Astrocyte (in vitro differentiated cells and primary cell): ENCODE measurements at regions not wholly inside any gene's neighbourhood (a gene's known extent, or its start where the extent isn't known, plus 50 kb on each side); places are given as distances from the start of the nearest gene placed in this dataset.

Experiments used
- EZH2 ChIP-seq: IDR thresholded peaks from 2 replicates; pipeline ENCODE4 v1.6.1; 2012; ENCODE audit warnings: mild to moderate bottlenecking, low read length, inconsistent platforms; ENCODE audit not compliant: insufficient read depth
- TF ChIP-seq, protein P1 (sequence below): IDR thresholded peaks from 2 replicates; pipeline ENCODE4 v1.5.1; 2011; ENCODE audit warnings: low read depth, mild to moderate bottlenecking, inconsistent platforms, low read length, moderate library complexity; ENCODE audit not compliant: insufficient read depth

- TF ChIP-seq, protein P1, sequence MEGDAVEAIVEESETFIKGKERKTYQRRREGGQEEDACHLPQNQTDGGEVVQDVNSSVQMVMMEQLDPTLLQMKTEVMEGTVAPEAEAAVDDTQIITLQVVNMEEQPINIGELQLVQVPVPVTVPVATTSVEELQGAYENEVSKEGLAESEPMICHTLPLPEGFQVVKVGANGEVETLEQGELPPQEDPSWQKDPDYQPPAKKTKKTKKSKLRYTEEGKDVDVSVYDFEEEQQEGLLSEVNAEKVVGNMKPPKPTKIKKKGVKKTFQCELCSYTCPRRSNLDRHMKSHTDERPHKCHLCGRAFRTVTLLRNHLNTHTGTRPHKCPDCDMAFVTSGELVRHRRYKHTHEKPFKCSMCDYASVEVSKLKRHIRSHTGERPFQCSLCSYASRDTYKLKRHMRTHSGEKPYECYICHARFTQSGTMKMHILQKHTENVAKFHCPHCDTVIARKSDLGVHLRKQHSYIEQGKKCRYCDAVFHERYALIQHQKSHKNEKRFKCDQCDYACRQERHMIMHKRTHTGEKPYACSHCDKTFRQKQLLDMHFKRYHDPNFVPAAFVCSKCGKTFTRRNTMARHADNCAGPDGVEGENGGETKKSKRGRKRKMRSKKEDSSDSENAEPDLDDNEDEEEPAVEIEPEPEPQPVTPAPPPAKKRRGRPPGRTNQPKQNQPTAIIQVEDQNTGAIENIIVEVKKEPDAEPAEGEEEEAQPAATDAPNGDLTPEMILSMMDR, result no peak
- no peak for TF ChIP-seq EZH2
These were observed 90.7 kb upstream of the ETS2 start for GRCh38 chr21:38714999-38715398.
